Right lobe of liver (tissue), 4 donors: ENCODE measurements at regions not wholly inside any gene's neighbourhood (a gene's known extent, or its start where the extent isn't known, plus 50 kb on each side); places are given as distances from the start of the nearest gene placed in this dataset.

Source experiments
- CTCF ChIP-seq, 4 donors: fragments of 200-600 bp in 3 of 4; fragments of 450-650 bp in 1 of 4; IDR thresholded peaks; one replicate each; pipeline versions ENCODE4 v1.5.1 to v1.8.0; 2016 to 2022; ENCODE audit warnings: antibody characterized with exemption in 4 of 4, mild to moderate bottlenecking in 2 of 4
- POLR2A ChIP-seq: fragments of 450-650 bp; IDR thresholded peaks from one replicate; pipeline ENCODE4 v1.6.1; 2017; ENCODE audit warnings: antibody characterized with exemption, mild to moderate bottlenecking
- donor health status: DM: no; HTN: no; CAD: no.
- donor health status: DM: no; HTN: no; CAD: no.
- donor health status: DM: no; HTN: yes; CAD: no.

- TF ChIP-seq CTCF (IDR thresholded peaks at IDR 0.05) (no peak), POLR2A (no peak)
Observed at GRCh38 chr12:41892302-41892701, 252.4 kb downstream of the GXYLT1 start.
